Progenitor cell of endocrine pancreas (in vitro differentiated cells): ENCODE measurements at regions not wholly inside any gene's neighbourhood (a gene's known extent, or its start where the extent isn't known, plus 50 kb on each side); places are given as distances from the start of the nearest gene placed in this dataset.

Experiments
- DNase-seq: peaks from one replicate; pipeline ENCODE4 v3.0.0; 2021; ENCODE audit warnings: low spot score; ENCODE audit not compliant: unreplicated experiment
- H3K27ac Mint-ChIP-seq: 2 replicates; pipeline ENCODE4 v1.8.0; 2021; ENCODE audit warnings: mild to moderate bottlenecking, moderate library complexity, mixed read lengths
- H3K27me3 Mint-ChIP-seq: 2 replicates; pipeline ENCODE4 v1.8.0; 2021; ENCODE audit warnings: mixed read lengths
- H3K36me3 Mint-ChIP-seq: 2 replicates; pipeline ENCODE4 v1.8.0; 2022; ENCODE audit warnings: mixed read lengths; ENCODE audit not compliant: insufficient read depth
- H3K4me1 Mint-ChIP-seq: 2 replicates; pipeline ENCODE4 v1.8.0; 2021; ENCODE audit warnings: low read depth, mixed read lengths
- H3K4me3 Mint-ChIP-seq: 2 replicates; pipeline ENCODE4 v1.8.0; 2021; ENCODE audit warnings: low read depth, mild to moderate bottlenecking, moderate library complexity, mixed read lengths
- H3K9me3 Mint-ChIP-seq: 2 replicates; pipeline ENCODE4 v1.8.0; 2021; ENCODE audit warnings: low read depth, mixed read lengths
- TF ChIP-seq, protein P1 (sequence below): fragments of 200-600 bp; sonication (generic); IDR thresholded peaks from one replicate; pipeline ENCODE4 v1.5.0; 2021; ENCODE audit warnings: antibody characterized with exemption, mild to moderate bottlenecking; ENCODE audit not compliant: unreplicated experiment

DNA sequence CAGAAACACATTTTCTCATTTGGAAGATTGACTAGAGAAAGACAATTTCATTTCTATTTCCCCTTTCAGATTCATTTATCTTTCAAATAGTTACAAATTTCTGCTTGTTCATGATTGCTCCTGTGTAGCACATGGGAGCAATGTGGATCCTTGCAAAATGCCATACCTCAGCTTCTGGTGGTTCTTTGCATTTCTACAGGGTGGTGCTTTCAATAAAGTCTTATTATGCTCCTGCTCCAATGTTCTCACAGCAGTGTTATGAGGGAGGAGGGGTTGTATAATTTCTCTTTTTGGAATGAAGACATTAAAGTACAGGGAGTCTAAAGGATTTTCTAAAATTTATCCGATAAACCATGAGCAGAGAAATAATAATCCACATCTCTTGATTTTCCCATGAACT is 280.1 kb upstream of the ATP10A start:
- TF ChIP-seq, protein P1, sequence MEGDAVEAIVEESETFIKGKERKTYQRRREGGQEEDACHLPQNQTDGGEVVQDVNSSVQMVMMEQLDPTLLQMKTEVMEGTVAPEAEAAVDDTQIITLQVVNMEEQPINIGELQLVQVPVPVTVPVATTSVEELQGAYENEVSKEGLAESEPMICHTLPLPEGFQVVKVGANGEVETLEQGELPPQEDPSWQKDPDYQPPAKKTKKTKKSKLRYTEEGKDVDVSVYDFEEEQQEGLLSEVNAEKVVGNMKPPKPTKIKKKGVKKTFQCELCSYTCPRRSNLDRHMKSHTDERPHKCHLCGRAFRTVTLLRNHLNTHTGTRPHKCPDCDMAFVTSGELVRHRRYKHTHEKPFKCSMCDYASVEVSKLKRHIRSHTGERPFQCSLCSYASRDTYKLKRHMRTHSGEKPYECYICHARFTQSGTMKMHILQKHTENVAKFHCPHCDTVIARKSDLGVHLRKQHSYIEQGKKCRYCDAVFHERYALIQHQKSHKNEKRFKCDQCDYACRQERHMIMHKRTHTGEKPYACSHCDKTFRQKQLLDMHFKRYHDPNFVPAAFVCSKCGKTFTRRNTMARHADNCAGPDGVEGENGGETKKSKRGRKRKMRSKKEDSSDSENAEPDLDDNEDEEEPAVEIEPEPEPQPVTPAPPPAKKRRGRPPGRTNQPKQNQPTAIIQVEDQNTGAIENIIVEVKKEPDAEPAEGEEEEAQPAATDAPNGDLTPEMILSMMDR = no peak
- Mint-ChIP-seq H3K27me3 (peaks cover 6% of the 10 kb centered on the region), H3K4me3 (no peak overlapping the region)

DNA sequence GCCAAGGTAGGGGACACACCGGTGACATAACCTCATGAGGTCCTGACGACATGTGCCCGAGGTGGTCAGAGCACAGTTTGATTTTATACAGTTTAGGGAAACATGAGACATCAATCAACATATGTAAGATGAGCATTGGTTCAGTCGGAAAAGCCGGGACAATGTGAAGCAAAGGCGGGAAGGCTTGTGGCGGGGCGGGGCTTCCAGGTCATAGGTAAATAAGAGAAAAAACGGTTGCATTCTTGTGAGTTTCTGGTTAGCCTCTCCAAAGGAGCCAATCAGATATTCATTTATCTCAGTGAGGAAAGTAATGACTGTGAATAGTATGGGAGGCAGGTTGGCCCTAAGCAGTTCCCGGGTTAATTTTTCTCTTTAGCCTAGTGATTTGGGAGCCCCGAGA is 271.7 kb upstream of the ATP10A start:
- Mint-ChIP-seq H3K4me1 (peaks cover 18% of the 10 kb centered on the region), H3K27me3 (peaks cover 8% of the 10 kb centered on the region), H3K36me3 (no peaks in the 10 kb centered on the region), H3K9me3 (no peaks in the 10 kb centered on the region), H3K4me3 (no peak overlapping the region), H3K27ac (no peak overlapping the region)
- TF ChIP-seq, protein P1 = no peak
- DNase-seq = no peak

More for the DNA sequence above, 280.1 kb upstream of the ATP10A start:
- no peaks in the 10 kb centered on the region for H3K36me3 Mint-ChIP-seq
- DNase-seq = no peak
- H3K4me1 Mint-ChIP-seq = no peaks in the 10 kb centered on the region
- H3K27ac Mint-ChIP-seq = no peak overlapping the region
- H3K9me3 Mint-ChIP-seq = no peaks in the 10 kb centered on the region

DNA sequence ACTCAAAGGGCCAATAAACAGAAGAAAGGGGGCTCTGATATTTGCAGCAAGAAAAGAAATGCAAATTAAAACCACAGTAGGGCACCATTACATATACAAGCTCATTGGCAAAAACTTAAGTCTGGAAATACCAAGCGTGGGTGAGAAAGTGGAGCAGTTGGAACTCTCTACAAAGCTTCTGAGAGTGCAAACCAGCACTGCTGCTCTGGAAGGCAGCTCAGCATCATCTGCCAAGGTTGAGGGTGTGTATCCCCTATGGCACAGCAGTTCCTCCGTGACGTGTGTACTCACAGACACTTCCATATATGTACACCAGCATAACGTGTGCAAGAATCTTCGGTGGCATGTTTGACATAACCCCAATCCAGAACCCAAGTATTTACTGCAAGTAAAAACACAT is 271.0 kb upstream of the ATP10A start:
- no peak overlapping the region for H3K4me3 Mint-ChIP-seq
- H3K27me3 Mint-ChIP-seq = peaks cover 8% of the 10 kb centered on the region
- no peaks in the 10 kb centered on the region for H3K36me3 Mint-ChIP-seq
- no peak for DNase-seq
- no peak overlapping the region for H3K27ac Mint-ChIP-seq
- TF ChIP-seq, protein P1 = no peak
- H3K9me3 Mint-ChIP-seq = no peaks in the 10 kb centered on the region
- peaks cover 18% of the 10 kb centered on the region for H3K4me1 Mint-ChIP-seq

DNA sequence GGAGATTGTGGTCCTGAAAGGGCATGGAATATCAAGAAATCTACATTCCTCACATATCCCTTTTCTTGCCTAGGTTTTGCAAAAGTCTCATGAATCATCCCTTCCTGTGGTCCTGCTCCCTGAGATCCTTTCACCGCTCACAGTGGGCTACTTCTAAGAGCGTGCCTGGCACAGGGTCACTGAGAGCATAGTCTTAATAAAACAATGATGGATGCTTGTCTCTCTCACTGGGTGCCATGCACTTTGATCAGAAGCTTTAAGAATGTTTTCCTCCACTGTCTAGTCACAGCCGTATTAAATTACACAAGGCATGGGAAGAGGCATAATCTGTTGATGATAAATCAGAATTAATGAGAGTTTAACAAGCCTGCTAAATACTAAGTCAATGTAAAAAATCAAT is 269.7 kb upstream of the ATP10A start:
- Mint-ChIP-seq H3K27ac (no peak overlapping the region), H3K36me3 (no peaks in the 10 kb centered on the region), H3K9me3 (no peaks in the 10 kb centered on the region), H3K27me3 (peaks cover 8% of the 10 kb centered on the region), H3K4me3 (no peak overlapping the region), H3K4me1 (peaks cover 18% of the 10 kb centered on the region)
- TF ChIP-seq, protein P1 = no peak
- DNase-seq = no peak

DNA sequence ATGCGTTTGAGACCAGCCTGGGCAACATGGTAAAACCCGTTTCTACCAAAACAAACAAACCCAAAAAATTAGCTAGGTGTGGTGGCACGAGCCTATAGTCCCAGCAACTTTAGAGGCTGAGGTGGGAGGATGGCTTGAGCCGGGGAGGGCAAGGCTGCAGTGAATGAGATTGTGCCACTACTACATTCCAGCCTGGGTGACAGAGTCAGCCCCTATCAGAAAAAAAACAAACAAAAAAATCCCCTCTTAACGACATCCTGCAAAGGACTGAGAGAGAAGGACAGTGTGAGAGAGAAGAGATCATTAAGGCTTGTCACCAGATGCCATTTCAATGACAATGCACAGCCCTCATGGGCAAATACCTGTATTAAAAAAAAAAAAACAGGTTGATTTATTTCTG is 266.7 kb upstream of the ATP10A start:
- Mint-ChIP-seq H3K27me3 (peaks cover 8% of the 10 kb centered on the region), H3K4me1 (peaks cover 14% of the 10 kb centered on the region), H3K9me3 (no peaks in the 10 kb centered on the region), H3K27ac (no peak overlapping the region), H3K4me3 (no peak overlapping the region), H3K36me3 (no peaks in the 10 kb centered on the region)
- DNase-seq = no peak
- TF ChIP-seq, protein P1 = no peak
